22Rv1 (cell line): ENCODE measurements at regions not wholly inside any gene's neighbourhood (a gene's known extent, or its start where the extent isn't known, plus 50 kb on each side); places are given as distances from the start of the nearest gene placed in this dataset.
"Not testable (repeated sequence)": the region's sequence is repeated elsewhere in the genome, so short reads cannot be mapped to it uniquely, and the experiment has no call there.

ENCODE experiments used
- H3K27ac ChIP-seq: fragments of 450-650 bp; 2 replicates; pipeline ENCODE4 v1.5.1; 2017
- ZFX ChIP-seq: fragments of 450-650 bp; IDR thresholded peaks from 2 replicates; pipeline ENCODE4 v1.6.1; 2017; ENCODE audit warnings: antibody characterized with exemption, borderline replicate concordance
- TF ChIP-seq, protein P1 (sequence below): fragments of 450-650 bp; IDR thresholded peaks from 2 replicates; pipeline ENCODE4 v1.5.1; 2017; ENCODE audit warnings: mild to moderate bottlenecking

GRCh38 chr5:6250121-6250520 lies 128.2 kb downstream of the MED10 start:
- TF ChIP-seq ZFX = no peak
- H3K27ac ChIP-seq = no peak overlapping the region

- no peak overlapping the region for H3K27ac ChIP-seq
- no peak for TF ChIP-seq ZFX
- TF ChIP-seq, protein P1, sequence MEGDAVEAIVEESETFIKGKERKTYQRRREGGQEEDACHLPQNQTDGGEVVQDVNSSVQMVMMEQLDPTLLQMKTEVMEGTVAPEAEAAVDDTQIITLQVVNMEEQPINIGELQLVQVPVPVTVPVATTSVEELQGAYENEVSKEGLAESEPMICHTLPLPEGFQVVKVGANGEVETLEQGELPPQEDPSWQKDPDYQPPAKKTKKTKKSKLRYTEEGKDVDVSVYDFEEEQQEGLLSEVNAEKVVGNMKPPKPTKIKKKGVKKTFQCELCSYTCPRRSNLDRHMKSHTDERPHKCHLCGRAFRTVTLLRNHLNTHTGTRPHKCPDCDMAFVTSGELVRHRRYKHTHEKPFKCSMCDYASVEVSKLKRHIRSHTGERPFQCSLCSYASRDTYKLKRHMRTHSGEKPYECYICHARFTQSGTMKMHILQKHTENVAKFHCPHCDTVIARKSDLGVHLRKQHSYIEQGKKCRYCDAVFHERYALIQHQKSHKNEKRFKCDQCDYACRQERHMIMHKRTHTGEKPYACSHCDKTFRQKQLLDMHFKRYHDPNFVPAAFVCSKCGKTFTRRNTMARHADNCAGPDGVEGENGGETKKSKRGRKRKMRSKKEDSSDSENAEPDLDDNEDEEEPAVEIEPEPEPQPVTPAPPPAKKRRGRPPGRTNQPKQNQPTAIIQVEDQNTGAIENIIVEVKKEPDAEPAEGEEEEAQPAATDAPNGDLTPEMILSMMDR = no peak
These were observed 130.2 kb downstream of the MED10 start for GRCh38 chr5:6248132-6248531.

GRCh38 chr5:6246820-6247437 lies 131.4 kb downstream of the MED10 start:
- no peak for TF ChIP-seq ZFX
- TF ChIP-seq, protein P1 = no peak
- H3K27ac ChIP-seq = no peak overlapping the region

- TF ChIP-seq, protein P1 = no peak
- no peak for TF ChIP-seq ZFX
- H3K27ac ChIP-seq = no peak overlapping the region
These were observed 134.0 kb downstream of the MED10 start for GRCh38 chr5:6244339-6244714.

GRCh38 chr5:6243706-6244338 lies 134.5 kb downstream of the MED10 start:
- no peak for TF ChIP-seq ZFX
- TF ChIP-seq, protein P1 = no peak
- no peak overlapping the region for H3K27ac ChIP-seq

GRCh38 chr5:6241056-6241455 lies 137.3 kb downstream of the MED10 start:
- not testable (repeated sequence) for H3K27ac ChIP-seq

DNA sequence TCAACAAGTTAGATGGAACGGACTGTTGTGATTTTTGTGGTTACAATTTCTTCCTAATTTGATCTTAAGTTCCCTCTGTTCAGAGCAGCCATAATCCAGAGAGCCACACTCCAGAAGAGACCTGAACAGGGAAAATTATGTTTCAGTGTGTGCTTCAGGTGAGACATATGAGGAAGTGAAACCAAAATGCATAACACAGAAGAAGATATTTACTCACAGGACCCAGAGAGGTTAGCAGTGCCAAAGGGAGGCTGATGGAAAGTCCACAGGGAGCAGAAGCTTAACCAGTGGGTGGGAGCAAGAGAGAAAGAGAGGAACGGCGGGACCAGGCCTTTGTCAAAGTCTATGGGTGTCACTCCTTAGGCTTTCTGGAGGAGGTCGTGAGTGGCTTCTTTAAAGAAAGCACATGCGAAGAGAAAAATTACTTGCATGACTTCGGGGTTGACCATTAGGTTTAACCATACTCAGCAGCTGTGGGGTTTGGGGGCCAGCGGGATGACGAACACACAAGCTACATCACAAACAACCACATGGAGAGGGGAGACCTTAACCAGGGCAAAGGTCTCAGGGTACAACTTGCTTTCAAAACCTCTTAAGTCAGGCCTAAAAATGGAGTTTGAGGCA lies 141.4 kb downstream of the MED10 start:
- TF ChIP-seq, protein P1 = no peak
- TF ChIP-seq ZFX = no peak
- no peak overlapping the region for H3K27ac ChIP-seq

- no peak overlapping the region for H3K27ac ChIP-seq
- TF ChIP-seq, protein P1 = no peak
- TF ChIP-seq ZFX = no peak
These were observed 142.1 kb downstream of the MED10 start for GRCh38 chr5:6236170-6236793.
